ENCODE measurements at regions not wholly inside any gene's neighbourhood (a gene's known extent, or its start where the extent isn't known, plus 50 kb on each side); places are given as distances from the start of the nearest gene placed in this dataset.

DNA sequence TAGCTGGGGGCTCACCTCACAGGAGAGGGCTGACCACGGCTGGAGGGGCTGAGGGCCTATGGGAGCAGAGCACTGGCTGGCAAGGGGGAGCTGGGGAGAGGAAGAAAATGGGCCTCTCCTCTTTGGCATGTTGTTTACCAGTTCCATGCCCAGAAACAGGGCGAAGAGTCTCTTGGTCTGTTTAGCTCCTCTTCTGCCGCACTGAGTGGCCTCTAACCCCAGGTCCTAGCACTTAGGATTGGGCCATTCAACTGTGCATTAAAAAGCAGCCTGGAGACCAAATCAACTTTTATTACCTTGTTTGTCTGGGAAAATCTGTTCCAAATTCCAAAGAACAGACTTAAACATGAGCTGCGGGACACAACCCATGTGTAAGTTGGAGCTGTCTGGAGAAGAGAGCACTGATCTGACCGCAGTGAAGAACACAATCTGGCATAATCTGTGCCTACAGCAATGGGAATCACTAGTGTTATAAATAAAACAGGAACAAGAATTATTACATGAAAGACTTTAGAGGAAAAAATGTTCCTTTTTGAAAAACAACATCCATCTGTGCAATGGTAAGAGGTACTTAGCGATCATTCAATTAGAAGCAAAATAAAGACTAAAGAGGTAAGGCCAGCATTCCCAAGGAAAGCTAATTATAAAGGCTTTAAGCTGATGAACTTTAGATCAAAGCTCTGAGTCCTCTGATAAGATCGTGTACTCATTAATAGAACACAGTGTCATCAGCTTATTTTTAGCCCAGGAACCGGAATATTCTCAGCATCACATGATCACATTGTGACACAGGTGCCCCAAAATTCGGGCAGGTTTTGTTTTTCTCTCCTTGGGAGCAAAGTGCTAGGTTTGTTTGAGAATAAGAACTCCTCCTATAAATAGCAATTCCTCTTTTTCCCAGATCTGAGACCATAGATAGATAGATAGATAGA lies 243.2 kb downstream of the COL4A1 start:
- no peak for TF ChIP-seq POLR2A (IDR thresholded peaks at IDR 0.05; ENCODE audit: low read depth, low read length)
- no peak for TF ChIP-seq POLR2AphosphoS5 (IDR thresholded peaks at IDR 0.05; ENCODE audit: low read depth, low read length)

All from GM12892 (cell line).